ENCODE measurements at regions not wholly inside any gene's neighbourhood (a gene's known extent, or its start where the extent isn't known, plus 50 kb on each side); places are given as distances from the start of the nearest gene placed in this dataset.

DNA sequence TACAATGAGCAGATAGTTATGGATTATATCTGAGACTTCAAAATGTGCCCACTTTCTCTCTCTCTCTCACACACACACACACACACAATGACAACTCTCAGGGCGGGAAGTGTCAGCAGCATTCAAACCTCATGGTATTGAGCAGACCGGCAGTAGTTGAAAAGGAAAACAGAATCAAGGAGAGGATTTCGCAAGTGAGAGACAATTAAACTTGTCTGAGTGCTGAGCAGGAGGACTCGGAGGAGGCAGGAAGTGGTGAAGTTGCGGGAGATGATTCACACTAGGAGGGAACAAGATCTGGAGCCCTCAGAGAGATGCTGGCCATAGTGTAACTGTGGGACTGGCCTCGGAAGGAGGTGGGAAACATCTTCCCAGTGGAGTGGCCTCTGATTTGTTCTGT lies 353.1 kb downstream of the EFNB2 start:
- POLR2A ChIA-PET, result no interaction called here
- no peak for TF ChIP-seq EZH2phosphoT487 (IDR thresholded peaks at IDR 0.05; ENCODE audit: borderline replicate concordance, low read depth, low read length)
- TF ChIP-seq, protein P1, sequence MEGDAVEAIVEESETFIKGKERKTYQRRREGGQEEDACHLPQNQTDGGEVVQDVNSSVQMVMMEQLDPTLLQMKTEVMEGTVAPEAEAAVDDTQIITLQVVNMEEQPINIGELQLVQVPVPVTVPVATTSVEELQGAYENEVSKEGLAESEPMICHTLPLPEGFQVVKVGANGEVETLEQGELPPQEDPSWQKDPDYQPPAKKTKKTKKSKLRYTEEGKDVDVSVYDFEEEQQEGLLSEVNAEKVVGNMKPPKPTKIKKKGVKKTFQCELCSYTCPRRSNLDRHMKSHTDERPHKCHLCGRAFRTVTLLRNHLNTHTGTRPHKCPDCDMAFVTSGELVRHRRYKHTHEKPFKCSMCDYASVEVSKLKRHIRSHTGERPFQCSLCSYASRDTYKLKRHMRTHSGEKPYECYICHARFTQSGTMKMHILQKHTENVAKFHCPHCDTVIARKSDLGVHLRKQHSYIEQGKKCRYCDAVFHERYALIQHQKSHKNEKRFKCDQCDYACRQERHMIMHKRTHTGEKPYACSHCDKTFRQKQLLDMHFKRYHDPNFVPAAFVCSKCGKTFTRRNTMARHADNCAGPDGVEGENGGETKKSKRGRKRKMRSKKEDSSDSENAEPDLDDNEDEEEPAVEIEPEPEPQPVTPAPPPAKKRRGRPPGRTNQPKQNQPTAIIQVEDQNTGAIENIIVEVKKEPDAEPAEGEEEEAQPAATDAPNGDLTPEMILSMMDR (conservative IDR thresholded peaks at IDR 0.05; ENCODE audit: low read length), result no peak
- H3K9me3 ChIP-seq (ENCODE audit: low read length), result no peaks in the 10 kb centered on the region
- H3K4me2 ChIP-seq (ENCODE audit: low read length), result no peak overlapping the region
- no TSS peak for BruUV-seq (replicated peaks)
- no peaks in the 10 kb centered on the region for H4K20me1 ChIP-seq (ENCODE audit: insufficient read depth, low read length)
- H3K79me2 ChIP-seq (ENCODE audit: insufficient read depth, low read depth, low read length), result no peaks in the 10 kb centered on the region
- H2AFZ ChIP-seq (ENCODE audit: low read length), result no peak overlapping the region
- CTCF ChIA-PET (ENCODE audit: unreplicated experiment), result no interaction called here
- H3K27ac ChIP-seq (ENCODE audit: low read depth, low read length, poor library complexity, severe bottlenecking), result no peak overlapping the region
- H3K36me3 ChIP-seq (ENCODE audit: insufficient read depth, low read length), result no peaks in the 10 kb centered on the region
- no peak for DNase-seq (ENCODE audit: low spot score)
- no peak overlapping the region for H3K4me3 ChIP-seq (ENCODE audit: low read depth, low read length, poor library complexity, severe bottlenecking)
- no peaks in the 10 kb centered on the region for H3K4me1 ChIP-seq (ENCODE audit: insufficient read depth, low read length, poor library complexity, severe bottlenecking)
- no peaks in the 10 kb centered on the region for H3K9me2 ChIP-seq (ENCODE audit: insufficient read depth, low read length)
- intact Hi-C loops (cut with micrococcal nuclease; ENCODE audit: unreplicated experiment), result no loop called here

DNA sequence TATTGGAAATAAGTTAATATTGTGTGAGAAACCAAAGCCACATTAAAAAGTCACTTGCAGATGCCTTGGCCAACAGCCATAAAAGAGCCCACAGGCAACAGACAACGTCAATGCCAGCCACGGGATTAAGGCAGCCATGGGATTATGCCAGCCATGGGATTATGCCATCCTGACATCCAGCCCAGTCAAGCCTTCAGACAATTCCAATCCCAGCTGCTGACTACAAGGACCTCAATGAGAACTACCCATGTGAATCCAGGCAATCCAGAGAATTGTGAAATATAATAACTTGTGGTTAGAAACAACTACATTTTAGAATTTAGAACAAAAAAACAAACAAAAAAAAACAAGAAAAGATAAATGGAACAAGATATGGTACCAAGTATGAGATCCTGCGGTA lies 356.6 kb downstream of the EFNB2 start:
- POLR2A ChIA-PET, result interaction anchor here (0.7 kb wide), 1 partner anchor 26 kb away, joined by 3 read pairs; no protein-coding TSS in a partner anchor
- Histone ChIP-seq H2AFZ (ENCODE audit: low read length) (no peak overlapping the region), H3K9me3 (ENCODE audit: low read length) (no peaks in the 10 kb centered on the region), H3K79me2 (ENCODE audit: insufficient read depth, low read depth, low read length) (no peaks in the 10 kb centered on the region), H3K4me1 (ENCODE audit: insufficient read depth, low read length, poor library complexity, severe bottlenecking) (no peaks in the 10 kb centered on the region), H3K4me2 (ENCODE audit: low read length) (no peak overlapping the region), H3K36me3 (ENCODE audit: insufficient read depth, low read length) (no peaks in the 10 kb centered on the region), H3K27ac (ENCODE audit: low read depth, low read length, poor library complexity, severe bottlenecking) (no peak overlapping the region), H3K4me3 (ENCODE audit: low read depth, low read length, poor library complexity, severe bottlenecking) (no peak overlapping the region), H3K9me2 (ENCODE audit: insufficient read depth, low read length) (no peaks in the 10 kb centered on the region), H4K20me1 (ENCODE audit: insufficient read depth, low read length) (no peaks in the 10 kb centered on the region)
- no peak for DNase-seq (ENCODE audit: low spot score)
- intact Hi-C loops (cut with micrococcal nuclease; ENCODE audit: unreplicated experiment), result no loop called here
- TF ChIP-seq, protein P1 (conservative IDR thresholded peaks at IDR 0.05; ENCODE audit: low read length), result no peak
- TF ChIP-seq EZH2phosphoT487 (IDR thresholded peaks at IDR 0.05; ENCODE audit: borderline replicate concordance, low read depth, low read length), result no peak
- no TSS peak for BruUV-seq (replicated peaks)
- CTCF ChIA-PET (ENCODE audit: unreplicated experiment), result no interaction called here

DNA sequence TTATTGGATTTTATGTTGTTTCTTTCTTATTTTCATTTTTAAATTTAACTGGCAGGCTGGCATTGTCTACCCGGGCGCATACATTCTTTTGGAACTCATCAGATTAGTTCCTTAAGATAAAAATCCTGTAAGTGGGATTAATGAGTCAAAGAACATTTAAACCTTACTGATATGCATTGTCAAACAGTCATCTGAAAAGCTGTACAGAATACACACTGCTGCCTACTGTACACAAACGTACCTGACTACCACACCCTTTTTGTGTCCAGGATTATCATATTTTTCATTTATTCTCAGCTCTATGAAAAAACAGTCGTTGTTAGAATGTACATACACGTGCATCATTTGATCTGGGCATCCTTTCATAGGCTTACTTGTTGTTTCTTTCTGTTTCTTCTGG lies 358.3 kb downstream of the EFNB2 start:
- no peaks in the 10 kb centered on the region for H3K4me1 ChIP-seq (ENCODE audit: insufficient read depth, low read length, poor library complexity, severe bottlenecking)
- ChIA-PET POLR2A (no interaction called here), CTCF (ENCODE audit: unreplicated experiment) (no interaction called here)
- no peak overlapping the region for H3K27ac ChIP-seq (ENCODE audit: low read depth, low read length, poor library complexity, severe bottlenecking)
- no peak overlapping the region for H3K4me2 ChIP-seq (ENCODE audit: low read length)
- intact Hi-C loops (cut with micrococcal nuclease; ENCODE audit: unreplicated experiment), result no loop called here
- H3K79me2 ChIP-seq (ENCODE audit: insufficient read depth, low read depth, low read length), result no peaks in the 10 kb centered on the region
- BruUV-seq (replicated peaks), result no TSS peak
- no peaks in the 10 kb centered on the region for H3K36me3 ChIP-seq (ENCODE audit: insufficient read depth, low read length)
- H3K9me3 ChIP-seq (ENCODE audit: low read length), result no peaks in the 10 kb centered on the region
- TF ChIP-seq EZH2phosphoT487 (IDR thresholded peaks at IDR 0.05; ENCODE audit: borderline replicate concordance, low read depth, low read length), result no peak
- TF ChIP-seq, protein P1 (conservative IDR thresholded peaks at IDR 0.05; ENCODE audit: low read length), result no peak
- no peak for DNase-seq (ENCODE audit: low spot score)
- H2AFZ ChIP-seq (ENCODE audit: low read length), result no peak overlapping the region
- H3K9me2 ChIP-seq (ENCODE audit: insufficient read depth, low read length), result no peaks in the 10 kb centered on the region
- no peak overlapping the region for H3K4me3 ChIP-seq (ENCODE audit: low read depth, low read length, poor library complexity, severe bottlenecking)
- no peaks in the 10 kb centered on the region for H4K20me1 ChIP-seq (ENCODE audit: insufficient read depth, low read length)

Data from OCI-LY7 (cell line).